ENCODE measurements at regions not wholly inside any gene's neighbourhood (a gene's known extent, or its start where the extent isn't known, plus 50 kb on each side); places are given as distances from the start of the nearest gene placed in this dataset.
"Not testable (repeated sequence)": the region's sequence is repeated elsewhere in the genome, so short reads cannot be mapped to it uniquely, and the experiment has no call there.

- no peak for DNase-seq
These were observed 60.1 kb upstream of the E2F3 start for GRCh38 chr6:20341564-20341963.

GRCh38 chr6:20346948-20347347 is 54.7 kb upstream of the E2F3 start:
- not testable (repeated sequence) for DNase-seq

GRCh38 chr6:20348041-20348440 is 53.6 kb upstream of the E2F3 start:
- no peak for DNase-seq

- DNase-seq: no peak
These were observed 52.5 kb upstream of the E2F3 start for GRCh38 chr6:20349225-20349624.

- no peak for DNase-seq
These were observed 51.5 kb upstream of the E2F3 start for GRCh38 chr6:20350215-20350614.

GRCh38 chr6:20351534-20351933 is 50.1 kb upstream of the E2F3 start:
- no peak for DNase-seq

Data from CD4-positive, alpha-beta T cell treated with Interleukin-17A for 4 hours (primary cell).